NB4 (cell line): ENCODE measurements at regions not wholly inside any gene's neighbourhood (a gene's known extent, or its start where the extent isn't known, plus 50 kb on each side); places are given as distances from the start of the nearest gene placed in this dataset.

ENCODE experiments used
- POLR2A ChIP-seq: IDR thresholded peaks from 2 replicates; pipeline ENCODE4 v1.6.1; 2011; ENCODE audit warnings: mild to moderate bottlenecking; ENCODE audit not compliant: insufficient read length; ENCODE audit errors: extremely low read depth
- TF ChIP-seq, protein P1 (sequence below): IDR thresholded peaks from one replicate; pipeline ENCODE4 v1.5.1; 2012; ENCODE audit warnings: low read depth, low read length

DNA sequence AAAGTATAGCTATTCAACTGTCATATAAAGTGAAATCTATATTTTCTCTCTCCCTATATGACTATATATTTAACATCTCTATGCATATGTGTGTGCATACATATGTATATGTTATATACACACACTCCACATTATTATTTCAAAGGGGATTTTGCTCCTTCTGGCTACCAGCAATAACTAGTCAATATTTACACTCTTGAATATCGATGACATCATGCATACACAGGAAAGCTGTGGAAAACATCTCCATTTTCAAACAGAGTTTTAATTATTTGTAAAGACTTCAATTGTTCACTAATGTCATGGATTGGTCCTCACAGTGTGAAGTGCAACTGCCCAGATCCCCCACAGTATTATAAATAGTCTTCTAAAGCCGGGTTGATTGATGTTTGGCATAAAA, 195.9 kb upstream of the TCF4 start:
- TF ChIP-seq, protein P1, sequence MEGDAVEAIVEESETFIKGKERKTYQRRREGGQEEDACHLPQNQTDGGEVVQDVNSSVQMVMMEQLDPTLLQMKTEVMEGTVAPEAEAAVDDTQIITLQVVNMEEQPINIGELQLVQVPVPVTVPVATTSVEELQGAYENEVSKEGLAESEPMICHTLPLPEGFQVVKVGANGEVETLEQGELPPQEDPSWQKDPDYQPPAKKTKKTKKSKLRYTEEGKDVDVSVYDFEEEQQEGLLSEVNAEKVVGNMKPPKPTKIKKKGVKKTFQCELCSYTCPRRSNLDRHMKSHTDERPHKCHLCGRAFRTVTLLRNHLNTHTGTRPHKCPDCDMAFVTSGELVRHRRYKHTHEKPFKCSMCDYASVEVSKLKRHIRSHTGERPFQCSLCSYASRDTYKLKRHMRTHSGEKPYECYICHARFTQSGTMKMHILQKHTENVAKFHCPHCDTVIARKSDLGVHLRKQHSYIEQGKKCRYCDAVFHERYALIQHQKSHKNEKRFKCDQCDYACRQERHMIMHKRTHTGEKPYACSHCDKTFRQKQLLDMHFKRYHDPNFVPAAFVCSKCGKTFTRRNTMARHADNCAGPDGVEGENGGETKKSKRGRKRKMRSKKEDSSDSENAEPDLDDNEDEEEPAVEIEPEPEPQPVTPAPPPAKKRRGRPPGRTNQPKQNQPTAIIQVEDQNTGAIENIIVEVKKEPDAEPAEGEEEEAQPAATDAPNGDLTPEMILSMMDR, result no peak
- TF ChIP-seq POLR2A, result no peak
